Right ventricle myocardium inferior (tissue), 1 donor: ENCODE measurements at regions not wholly inside any gene's neighbourhood (a gene's known extent, or its start where the extent isn't known, plus 50 kb on each side); places are given as distances from the start of the nearest gene placed in this dataset.

Experiments used
- ATAC-seq: fragments of 200-7000 bp; cut with Tn5 transposase; one replicate; pipeline ENCODE4 v1.9.1; 2020; ENCODE audit warnings: mild to moderate bottlenecking, moderate library complexity
- DNase-seq: peaks from one replicate; pipeline ENCODE4 v3.0.0; 2021; ENCODE audit errors: missing footprints
- intact Hi-C: fragments of 100-400 bp; cut with DNase I; formaldehyde crosslinking; loops from one replicate; pipeline ENCODE4 v1.11.0; 2022
- donor health status: DM: no; HTN: yes; CAD: no; lungs with severe emphysema.

GRCh38 chr2:53422979-53423378, 344.6 kb upstream of the CHAC2 start:
- ATAC-seq (peak; percentile 31), DNase-seq (no peak)
- intact Hi-C loops = no loop called here

- intact Hi-C loops = no loop called here
- no peak for ATAC-seq
- DNase-seq = no peak
Measured at GRCh38 chr2:53417385-53417784, 350.2 kb upstream of the CHAC2 start.

GRCh38 chr2:53407363-53408080, 360.1 kb upstream of the CHAC2 start:
- ATAC-seq = no peak
- intact Hi-C loops = no loop called here
- no peak for DNase-seq

- ATAC-seq (no peak), DNase-seq (no peak)
- intact Hi-C loops = no loop called here
Measured at GRCh38 chr2:53403792-53404413, 363.7 kb upstream of the CHAC2 start.

GRCh38 chr2:53397085-53397484, 370.5 kb upstream of the CHAC2 start:
- ATAC-seq (no peak), DNase-seq (no peak)
- intact Hi-C loops = no loop called here

GRCh38 chr2:53381271-53381670, 386.3 kb upstream of the CHAC2 start:
- intact Hi-C loops = loop anchor here (5.0 kb wide), 2 partner anchors 166 to 174 kb away; no protein-coding TSS in a partner anchor
- DNase-seq (no peak), ATAC-seq (peak; percentile 96)

GRCh38 chr2:53379547-53379946, 388.1 kb upstream of the CHAC2 start:
- DNase-seq (no peak), ATAC-seq (no peak)
- intact Hi-C loops = no loop called here

GRCh38 chr2:53378791-53379190, 388.8 kb upstream of the CHAC2 start:
- DNase-seq = no peak
- no peak for ATAC-seq
- intact Hi-C loops = no loop called here

- DNase-seq (no peak), ATAC-seq (no peak)
- intact Hi-C loops = no loop called here
Measured at GRCh38 chr2:53373126-53373525, 394.5 kb upstream of the CHAC2 start.

- ATAC-seq (no peak), DNase-seq (no peak)
- intact Hi-C loops = no loop called here
Measured at GRCh38 chr2:53366543-53366942, 401.1 kb upstream of the CHAC2 start.

GRCh38 chr2:53362934-53363333, 404.7 kb upstream of the CHAC2 start:
- DNase-seq = no peak
- intact Hi-C loops = no loop called here
- ATAC-seq = no peak

GRCh38 chr2:53356291-53356905, 411.2 kb upstream of the CHAC2 start:
- intact Hi-C loops = no loop called here
- peak; percentile 32 for DNase-seq
- ATAC-seq = no peak

- no peak for ATAC-seq
- no peak for DNase-seq
- intact Hi-C loops = no loop called here
Measured at GRCh38 chr2:53353135-53354114, 414.2 kb upstream of the CHAC2 start.

GRCh38 chr2:53347269-53347668, 420.3 kb upstream of the CHAC2 start:
- intact Hi-C loops = no loop called here
- DNase-seq = no peak
- ATAC-seq = no peak

- DNase-seq = no peak
- intact Hi-C loops = no loop called here
- no peak for ATAC-seq
Measured at GRCh38 chr2:53342248-53342647, 425.4 kb upstream of the CHAC2 start.

- intact Hi-C loops = no loop called here
- ATAC-seq (no peak), DNase-seq (no peak)
Measured at GRCh38 chr2:53334610-53335009, 433.0 kb upstream of the CHAC2 start.

- intact Hi-C loops = no loop called here
- DNase-seq (no peak), ATAC-seq (no peak)
Measured at GRCh38 chr2:53331667-53332066, 435.9 kb upstream of the CHAC2 start.

GRCh38 chr2:53317861-53318260, 449.7 kb upstream of the CHAC2 start:
- intact Hi-C loops = no loop called here
- DNase-seq (no peak), ATAC-seq (no peak)

- ATAC-seq = no peak
- DNase-seq = no peak
- intact Hi-C loops = no loop called here
Measured at GRCh38 chr2:53315149-53315548, 452.5 kb upstream of the CHAC2 start.
